HG02943 (cell line): ENCODE measurements at regions not wholly inside any gene's neighbourhood (a gene's known extent, or its start where the extent isn't known, plus 50 kb on each side); places are given as distances from the start of the nearest gene placed in this dataset.

Experiments used
- ATAC-seq: cut with Tn5 transposase; IDR thresholded peaks from one replicate; pipeline ENCODE4 v1.9.1; 2021; ENCODE audit warnings: mild to moderate bottlenecking, low read depth, moderate library complexity; ENCODE audit not compliant: unreplicated experiment

DNA sequence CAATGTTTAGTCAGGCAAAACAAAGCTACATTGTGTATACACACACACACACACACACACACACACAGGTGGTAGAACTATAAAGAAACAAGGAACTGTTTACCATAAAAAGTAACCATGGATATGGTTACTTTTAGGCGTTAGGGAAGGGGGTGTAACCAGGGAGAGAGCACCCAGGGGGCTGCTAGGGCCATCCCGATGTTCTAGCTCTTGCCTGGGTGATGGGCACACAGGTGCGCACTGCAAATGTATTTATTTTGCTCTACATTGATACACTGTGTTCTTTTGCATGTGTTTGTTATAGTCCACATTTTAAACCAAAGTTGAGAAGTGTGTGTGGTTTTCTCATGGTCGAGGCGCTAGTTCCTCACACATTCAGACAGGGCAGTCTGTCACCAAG is 69.8 kb upstream of the MYCN start:
- no peak for ATAC-seq

DNA sequence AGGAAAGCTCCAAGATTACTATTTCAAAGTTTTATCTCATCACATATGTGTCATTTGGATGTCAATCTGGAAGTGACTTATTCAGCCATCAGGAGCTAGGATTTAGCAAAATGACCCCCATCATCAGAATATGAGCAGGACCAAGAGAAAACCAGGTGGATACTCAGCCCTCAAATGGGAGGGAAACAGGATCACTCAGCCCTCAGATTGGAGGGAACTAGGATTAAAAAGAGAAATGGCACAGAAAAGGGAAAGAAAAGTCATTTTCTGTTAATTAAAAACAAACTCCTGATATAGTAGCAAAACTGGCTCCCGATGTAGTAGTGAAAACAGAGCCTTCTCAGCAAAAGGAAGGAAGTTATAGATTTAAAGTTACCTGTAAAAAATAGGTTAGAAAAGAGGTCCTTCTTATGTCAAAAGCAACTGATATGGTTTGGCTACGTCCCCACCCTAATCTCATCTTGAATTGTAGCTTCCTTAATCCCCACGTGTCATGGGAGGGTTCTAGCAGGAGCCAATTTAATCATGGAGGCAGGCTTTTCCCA is 69.0 kb upstream of the MYCN start:
- no peak for ATAC-seq

DNA sequence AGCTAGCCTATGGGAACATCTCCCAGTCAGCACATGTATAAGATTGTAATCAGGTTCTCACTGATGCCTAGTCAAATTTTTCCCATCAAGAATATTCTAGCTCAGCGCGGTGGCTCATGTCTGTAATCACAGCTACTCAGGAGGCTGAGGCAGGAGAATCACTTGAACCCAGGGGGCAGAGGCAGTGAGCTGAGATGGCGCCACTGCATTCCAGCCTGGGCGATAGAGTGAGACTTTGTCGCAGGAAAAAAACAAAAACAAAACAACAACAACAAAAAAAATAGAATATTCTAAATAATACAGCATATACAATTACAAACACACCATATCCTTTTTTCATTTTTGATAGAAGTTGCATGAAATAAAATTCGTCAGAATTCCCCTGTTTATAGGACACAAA is 67.5 kb upstream of the MYCN start:
- no peak for ATAC-seq

DNA sequence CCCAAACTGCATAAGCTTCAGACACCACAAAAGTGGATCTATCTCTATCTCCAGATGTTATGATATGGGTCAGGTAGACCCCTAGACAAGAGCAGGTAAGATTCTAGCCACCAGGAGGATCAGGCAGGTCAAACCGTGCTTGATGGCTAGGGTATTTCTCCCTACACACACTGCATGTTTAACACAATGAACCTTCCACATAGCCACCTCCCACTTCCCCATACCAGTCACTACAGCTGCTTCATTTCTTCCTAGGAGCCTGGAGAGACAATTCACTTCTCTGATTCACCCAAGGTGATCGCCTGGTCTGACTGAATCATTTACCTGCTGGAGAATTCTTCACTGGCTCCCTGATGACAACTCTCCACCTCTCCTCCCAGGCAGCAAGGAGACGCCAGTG is 66.0 kb upstream of the MYCN start:
- ATAC-seq, result no peak

DNA sequence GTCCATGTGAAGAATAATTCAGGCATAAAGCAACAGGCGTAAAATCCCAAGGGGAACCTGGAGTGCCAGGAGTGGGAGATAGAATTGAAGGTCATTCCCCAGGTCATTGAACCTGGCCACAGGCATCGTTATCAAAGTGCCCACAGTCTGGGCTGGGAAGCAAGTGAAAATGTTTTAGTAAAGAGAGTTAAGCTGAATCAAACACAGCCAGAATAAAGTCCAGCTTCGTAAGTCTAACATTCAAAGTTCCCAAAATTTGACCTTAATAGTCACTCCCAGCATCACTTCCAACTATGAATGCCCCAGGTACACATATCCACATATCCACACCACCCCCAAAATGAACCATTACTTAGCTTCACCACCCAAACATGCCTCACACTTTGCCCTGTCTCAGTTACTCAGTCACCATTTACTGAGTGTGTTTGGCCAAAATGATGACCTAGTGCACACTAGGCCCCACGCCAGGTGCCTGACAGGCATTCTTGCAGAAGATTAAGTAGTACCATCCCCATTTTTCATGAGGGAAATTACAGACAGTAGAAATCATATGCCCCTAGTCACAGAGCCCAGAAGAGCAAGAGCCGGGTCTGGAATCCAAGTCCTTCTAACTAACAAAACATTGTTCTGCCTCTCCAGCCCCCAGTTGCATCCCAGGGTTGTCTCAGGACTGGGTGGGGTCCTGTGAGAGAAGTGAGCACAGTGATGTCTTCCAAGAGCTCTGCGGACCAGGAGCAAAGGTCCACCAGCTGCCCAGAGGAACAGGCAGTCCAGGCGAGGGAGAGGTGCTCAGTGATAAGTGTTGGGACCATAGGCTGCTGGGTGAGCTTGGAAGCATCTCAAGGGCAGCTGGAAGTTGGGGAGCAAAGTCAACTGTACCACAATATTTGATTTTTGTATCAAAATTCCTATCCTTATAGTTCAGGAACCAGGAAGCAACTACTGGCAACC is 65.2 kb upstream of the MYCN start:
- ATAC-seq, result no peak

DNA sequence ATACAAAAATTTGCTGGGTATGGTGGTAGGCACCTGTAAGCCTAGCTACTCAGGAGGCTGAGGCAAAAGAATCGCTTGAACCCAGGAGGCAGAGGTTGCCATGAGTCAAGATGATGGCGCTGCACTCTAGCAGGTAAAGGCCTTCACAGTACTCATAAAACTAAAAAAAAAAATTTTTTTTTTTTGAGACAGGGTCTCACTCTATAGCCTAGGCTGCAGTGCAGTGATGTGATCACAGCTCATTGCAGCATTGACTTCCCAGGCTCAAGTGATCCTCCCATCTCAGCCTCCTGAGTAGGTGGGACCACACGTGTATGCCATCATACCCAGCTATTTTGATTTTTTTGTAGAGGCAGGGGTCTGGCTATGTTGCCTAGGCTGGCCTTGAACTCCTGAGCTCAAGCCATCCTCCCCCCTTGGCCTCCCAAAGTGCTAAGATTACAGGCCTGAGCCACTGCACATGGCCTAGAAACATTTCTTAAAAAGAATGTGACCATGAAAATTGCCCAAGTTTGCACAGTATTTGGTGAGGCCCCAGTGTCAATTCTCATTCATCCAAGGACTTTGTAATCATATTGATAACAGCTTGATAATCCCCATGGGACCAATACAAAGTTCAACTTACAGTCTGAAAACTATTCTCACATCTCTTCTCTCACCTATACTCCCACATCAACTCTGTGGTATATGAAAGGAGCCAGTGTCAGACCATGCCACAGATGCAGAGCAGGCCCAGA is 64.2 kb upstream of the MYCN start:
- ATAC-seq, result no peak

DNA sequence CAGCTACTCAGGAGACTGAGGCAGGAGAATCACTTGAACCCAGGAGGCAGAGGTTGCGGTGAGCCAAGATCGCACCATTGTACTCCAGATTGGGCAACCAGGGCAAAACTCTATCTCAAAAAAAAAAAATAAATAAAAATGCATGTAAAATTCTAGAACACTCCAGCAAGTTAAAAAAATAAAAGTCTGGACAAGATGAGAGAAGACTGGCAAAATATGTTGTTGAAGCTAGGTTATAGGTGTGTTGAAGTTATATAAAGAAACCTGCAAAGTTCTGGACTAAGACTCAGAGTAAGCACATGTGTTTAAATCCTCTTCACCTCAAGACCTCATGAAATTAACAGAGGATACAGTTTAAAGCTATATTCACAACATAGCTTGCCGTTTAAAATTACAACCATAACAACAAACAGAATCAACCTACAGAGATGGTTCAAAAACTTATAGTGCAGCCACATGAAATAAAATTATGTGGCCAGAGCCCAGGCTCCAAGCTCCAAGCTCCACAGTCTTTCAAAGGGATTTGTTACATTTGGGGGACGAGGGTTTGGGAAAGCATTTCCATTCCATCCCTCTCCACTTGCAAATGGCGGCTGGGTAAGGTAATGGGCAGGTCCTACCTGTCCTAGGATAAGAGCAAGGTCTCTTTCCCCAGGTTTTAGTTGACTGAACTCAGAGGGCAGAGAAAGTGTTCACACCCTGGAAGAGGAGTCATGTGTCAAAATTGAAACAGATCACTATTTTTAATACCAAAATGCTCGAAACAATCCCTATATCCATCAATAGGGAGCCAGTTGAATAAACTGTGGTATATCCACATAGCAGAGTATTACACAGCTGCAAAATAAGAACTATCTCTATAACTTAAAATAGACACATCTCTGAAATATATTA is 59.9 kb upstream of the MYCN start:
- no peak for ATAC-seq

DNA sequence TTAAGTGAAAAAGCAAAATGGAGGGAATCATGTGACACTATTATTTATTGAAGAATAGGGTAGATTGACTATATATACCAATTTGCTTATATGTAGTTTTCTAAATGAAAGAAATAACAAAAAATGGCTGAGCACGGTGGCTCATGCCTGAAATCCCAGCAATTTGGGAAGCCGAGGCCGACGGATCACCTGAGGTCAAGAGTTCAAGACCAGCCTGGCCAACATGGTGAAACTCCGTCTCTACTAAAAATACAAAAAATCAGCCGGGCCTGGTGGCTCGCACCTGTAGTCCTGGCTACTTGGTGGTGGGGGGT is 59.3 kb upstream of the MYCN start:
- ATAC-seq, result no peak

DNA sequence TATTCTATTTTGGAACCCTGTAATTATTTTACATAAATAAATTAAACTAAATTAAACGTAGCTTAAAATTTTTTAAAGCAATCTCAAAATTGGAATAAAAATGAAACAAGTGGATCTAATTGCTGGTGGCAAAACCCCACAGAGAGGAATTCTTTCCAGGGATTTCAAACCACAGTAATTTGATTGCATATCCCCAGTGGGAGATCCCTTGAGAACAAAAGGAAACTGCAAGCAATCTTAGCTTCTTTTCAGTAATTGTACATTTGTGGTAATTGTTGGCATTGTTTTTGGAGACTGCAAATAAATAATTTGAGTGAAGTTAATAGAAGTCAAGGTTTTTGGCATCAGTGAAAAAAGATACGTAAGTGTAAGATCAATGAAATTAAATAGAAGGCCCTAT is 58.7 kb upstream of the MYCN start:
- no peak for ATAC-seq

DNA sequence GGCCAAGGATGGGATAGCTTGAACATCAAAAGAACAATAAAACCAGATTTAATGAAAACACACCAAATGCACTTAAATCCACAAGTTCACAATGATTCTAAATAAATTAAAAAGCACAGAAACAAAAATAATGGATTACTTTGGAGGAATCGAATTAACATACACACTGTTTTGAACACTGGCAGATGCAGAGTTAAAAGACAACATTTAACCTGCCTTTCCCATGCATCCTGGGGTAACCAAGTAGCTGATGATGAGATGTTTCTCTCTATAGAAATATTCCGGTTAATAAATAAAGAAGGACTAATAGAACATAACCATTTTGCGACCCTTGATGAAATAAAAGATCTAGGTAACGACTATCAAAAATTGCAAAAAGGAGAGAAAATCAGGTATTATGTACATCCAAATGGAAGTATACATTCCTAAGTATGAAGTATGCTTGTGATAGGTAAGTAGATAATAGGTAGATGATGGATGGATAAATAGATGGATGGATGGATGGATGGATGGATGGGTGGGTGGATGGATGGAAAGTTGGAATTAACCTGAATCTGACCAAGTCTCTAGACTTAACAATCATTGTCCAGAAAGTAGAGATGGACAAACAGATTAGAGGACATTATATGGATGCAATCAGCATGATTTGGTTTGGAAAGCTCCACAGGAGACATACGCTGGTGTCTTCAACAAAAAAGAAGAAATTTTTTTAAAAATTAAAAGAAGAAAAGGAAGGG is 57.4 kb upstream of the MYCN start:
- ATAC-seq, result no peak

DNA sequence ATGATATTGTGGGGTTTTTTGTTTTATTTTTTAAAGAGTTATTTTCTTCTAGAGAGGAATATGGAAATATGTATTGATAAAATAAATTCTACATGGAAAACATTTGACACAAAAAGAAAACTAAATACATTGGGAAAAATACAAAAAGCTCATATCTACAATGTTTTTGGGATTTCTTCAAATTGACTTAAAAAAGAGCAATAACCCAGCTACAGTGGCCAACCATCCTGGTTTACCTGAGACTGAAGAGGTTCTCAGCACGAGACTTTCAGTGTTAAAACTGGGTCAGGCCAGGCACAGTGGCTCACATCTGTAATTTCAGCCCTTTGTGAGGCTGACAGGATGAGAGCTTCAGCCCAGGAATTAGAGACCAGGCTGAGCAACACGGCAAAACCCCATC is 56.7 kb upstream of the MYCN start:
- ATAC-seq, result no peak

DNA sequence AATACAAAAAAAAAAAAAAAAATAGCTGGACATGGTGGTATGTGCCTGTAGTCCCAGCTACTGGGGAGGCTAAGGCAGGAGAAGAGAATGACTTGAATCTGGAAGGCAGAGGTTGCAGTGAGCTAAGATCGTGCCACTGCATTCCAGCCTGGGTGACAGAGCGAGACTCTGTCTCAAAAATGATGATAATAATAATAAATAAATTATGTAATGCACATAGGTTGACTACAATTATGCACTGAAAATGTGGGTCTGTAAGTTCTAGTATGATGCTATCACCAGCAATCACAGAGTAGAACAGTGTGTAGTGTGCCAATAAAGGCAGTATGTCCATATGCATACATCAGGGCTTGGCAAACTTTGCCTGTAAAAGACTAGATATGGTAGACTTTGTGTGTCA is 55.6 kb upstream of the MYCN start:
- no peak for ATAC-seq

DNA sequence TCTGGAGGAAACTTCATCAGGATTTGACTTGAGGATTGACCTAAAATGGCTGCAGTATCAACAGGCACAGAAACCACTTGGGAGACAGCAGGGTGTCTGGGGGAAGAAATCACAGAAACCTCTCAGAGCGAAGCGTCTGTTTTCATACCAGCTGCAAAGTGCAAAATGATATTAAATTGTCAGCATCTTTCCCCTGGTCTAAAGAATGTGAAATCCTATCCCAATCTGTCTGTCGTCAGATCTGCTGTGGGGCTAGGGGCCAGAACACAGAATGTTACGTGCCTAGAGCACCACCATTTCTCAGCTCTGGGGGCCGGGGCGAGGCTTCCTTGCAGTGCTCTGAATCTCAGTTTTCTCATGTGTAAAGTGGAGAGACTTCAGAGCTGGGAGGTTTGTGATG is 54.1 kb upstream of the MYCN start:
- ATAC-seq, result no peak

DNA sequence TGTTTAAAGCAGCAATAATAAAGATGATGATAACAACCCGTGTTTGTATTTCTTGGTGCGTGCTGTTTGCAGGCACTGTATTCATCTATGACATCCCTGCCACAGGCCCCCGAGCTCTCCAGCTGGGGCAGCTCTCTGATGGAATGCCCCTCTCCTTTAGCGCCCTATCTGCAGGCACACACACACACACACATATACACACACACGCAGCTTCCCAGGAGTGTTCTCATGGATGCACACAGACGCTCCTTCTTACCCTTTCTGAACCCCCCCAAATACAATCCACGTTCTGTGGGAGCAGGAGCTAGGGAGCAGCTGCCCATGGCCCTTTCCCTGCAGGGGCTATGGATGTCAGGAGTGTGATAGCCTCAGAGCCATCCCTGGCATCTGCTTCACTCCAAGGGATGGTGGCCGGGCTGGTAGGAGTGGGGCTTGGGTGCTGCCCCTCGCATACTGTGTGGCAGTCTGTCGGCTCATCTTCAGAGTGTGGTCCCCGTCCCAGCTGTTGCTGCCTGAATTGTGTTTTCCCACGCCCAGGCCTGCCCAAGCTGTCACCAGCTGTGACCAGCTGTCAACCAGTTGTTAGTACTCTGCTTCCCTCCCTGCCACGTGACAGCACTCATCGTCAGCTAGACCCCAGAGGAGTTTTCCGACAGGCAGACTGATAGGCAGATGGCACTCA is 50.8 kb upstream of the MYCN start:
- ATAC-seq, result no peak

DNA sequence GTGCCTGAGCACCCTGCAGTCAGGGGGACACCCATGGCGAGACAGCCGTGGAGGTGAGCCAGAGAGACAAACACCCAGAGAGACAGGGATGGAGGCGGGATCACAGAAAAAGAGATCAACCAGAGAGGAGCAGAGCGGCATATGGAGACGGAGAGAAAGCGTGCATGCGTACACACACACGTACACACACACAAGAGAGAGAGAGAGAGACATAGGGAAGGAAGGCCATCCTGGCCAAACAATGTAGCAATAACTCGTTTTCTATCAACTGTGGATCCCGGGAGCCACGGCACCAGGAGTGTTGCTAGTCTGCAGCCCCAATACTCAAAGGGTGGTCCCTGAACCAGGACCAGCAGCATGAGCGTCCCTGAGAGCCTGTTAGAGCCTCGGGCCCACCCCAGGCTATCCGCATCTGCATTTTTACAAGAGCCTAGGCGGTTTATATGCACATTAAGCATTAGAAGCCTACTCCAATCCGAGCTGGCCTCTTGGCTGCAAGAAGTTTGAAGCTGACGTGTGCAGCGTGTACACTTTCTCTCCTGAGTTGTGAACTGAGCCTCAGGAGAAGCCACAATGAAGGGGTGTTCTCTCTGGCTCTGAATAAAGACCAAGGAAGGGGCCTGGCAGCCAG is 50.1 kb upstream of the MYCN start:
- no peak for ATAC-seq
